22Rv1 (cell line): ENCODE measurements at regions not wholly inside any gene's neighbourhood (a gene's known extent, or its start where the extent isn't known, plus 50 kb on each side); places are given as distances from the start of the nearest gene placed in this dataset.

Experiments
- CTCF ChIP-seq: fragments of 450-650 bp; IDR thresholded peaks from 2 replicates; pipeline ENCODE4 v1.5.1; 2017; ENCODE audit warnings: mild to moderate bottlenecking
- ZFX ChIP-seq: fragments of 450-650 bp; IDR thresholded peaks from 2 replicates; pipeline ENCODE4 v1.6.1; 2017; ENCODE audit warnings: antibody characterized with exemption, borderline replicate concordance

- no peak for TF ChIP-seq CTCF
- no peak for TF ChIP-seq ZFX
These were observed 509.0 kb downstream of the KIF4B start for GRCh38 chr5:155522540-155522939.
